Fibroblast of lung (primary cell): ENCODE measurements at regions not wholly inside any gene's neighbourhood (a gene's known extent, or its start where the extent isn't known, plus 50 kb on each side); places are given as distances from the start of the nearest gene placed in this dataset.
"Not testable (repeated sequence)": the region's sequence is repeated elsewhere in the genome, so short reads cannot be mapped to it uniquely, and the experiment has no call there.

Experiments
- DNase-seq, 2 donors: peaks; one replicate each; pipeline versions ENCODE4 v3.0.0 to v3.0.0-alpha.2; 2010; ENCODE audit warnings: low read depth in 2 of 2
- H2AFZ ChIP-seq: 2 replicates; pipeline ENCODE4 v1.5.1; 2012; ENCODE audit warnings: low read length, control low read depth, inconsistent platforms
- H3K27ac ChIP-seq: 2 replicates; pipeline ENCODE4 v1.5.1; 2011; ENCODE audit warnings: low read length, control low read depth; ENCODE audit not compliant: insufficient read depth
- H3K27me3 ChIP-seq: 2 replicates; pipeline ENCODE4 v1.5.1; 2011; ENCODE audit warnings: mild to moderate bottlenecking, low read length; ENCODE audit not compliant: control insufficient read depth, insufficient read depth
- H3K36me3 ChIP-seq: 2 replicates; pipeline ENCODE4 v1.5.1; 2011; ENCODE audit warnings: low read length; ENCODE audit not compliant: control insufficient read depth, insufficient read depth
- H3K4me1 ChIP-seq: 2 replicates; pipeline ENCODE4 v1.5.1; 2011; ENCODE audit warnings: low read length; ENCODE audit not compliant: control insufficient read depth, insufficient read depth; ENCODE audit errors: extremely low read depth
- H3K4me2 ChIP-seq: 2 replicates; pipeline ENCODE4 v1.5.1; 2011; ENCODE audit warnings: low read length, control low read depth; ENCODE audit not compliant: insufficient read depth; ENCODE audit errors: extremely low read depth
- H3K4me3 ChIP-seq, 4 experiments: fragments of 200-600 bp in 1 of 4; sonication (generic) in 1 of 4; replicated peaks in 1 of 4; 2 replicates each; pipeline ENCODE4 v1.5.1; 2011 to 2016; ENCODE audit warnings: low read length in 4 of 4, low read depth in 3 of 4, mild to moderate bottlenecking in 3 of 4, control low read depth in 2 of 4, inconsistent platforms in 1 of 4, mixed read lengths in 1 of 4; ENCODE audit not compliant: insufficient read depth in 1 of 4; ENCODE audit errors: control extremely low read depth in 1 of 4
- H3K79me2 ChIP-seq: 2 replicates; pipeline ENCODE4 v1.5.1; 2012; ENCODE audit warnings: mild to moderate bottlenecking, low read length, inconsistent platforms; ENCODE audit not compliant: control insufficient read depth, insufficient read depth
- H3K9ac ChIP-seq: 2 replicates; pipeline ENCODE4 v1.5.1; 2011; ENCODE audit warnings: mild to moderate bottlenecking, low read length, control low read depth; ENCODE audit not compliant: insufficient read depth
- H3K9me3 ChIP-seq: 2 replicates; pipeline ENCODE4 v1.5.1; 2012; ENCODE audit warnings: low read depth, low read length; ENCODE audit not compliant: control insufficient read depth, insufficient read depth
- H4K20me1 ChIP-seq: 2 replicates; pipeline ENCODE4 v1.5.1; 2011; ENCODE audit warnings: low read length; ENCODE audit not compliant: control insufficient read depth, insufficient read depth; ENCODE audit errors: extremely low read depth
- EZH2 ChIP-seq: IDR thresholded peaks from 2 replicates; pipeline ENCODE4 v1.5.1; 2012; ENCODE audit warnings: low read length, control low read depth, mild to moderate bottlenecking; ENCODE audit errors: missing control alignments
- TF ChIP-seq, protein P1 (sequence below), 2 donors: IDR thresholded peaks in 1 of 2; conservative IDR thresholded peaks in 1 of 2; 1 replicate in 1 of 2; 2 replicates in 1 of 2; pipeline ENCODE4 v1.5.1; 2011 to 2012; ENCODE audit warnings: low read length in 2 of 2, control low read depth in 1 of 2, inconsistent platforms in 1 of 2, low read depth in 1 of 2, mild to moderate bottlenecking in 1 of 2

DNA sequence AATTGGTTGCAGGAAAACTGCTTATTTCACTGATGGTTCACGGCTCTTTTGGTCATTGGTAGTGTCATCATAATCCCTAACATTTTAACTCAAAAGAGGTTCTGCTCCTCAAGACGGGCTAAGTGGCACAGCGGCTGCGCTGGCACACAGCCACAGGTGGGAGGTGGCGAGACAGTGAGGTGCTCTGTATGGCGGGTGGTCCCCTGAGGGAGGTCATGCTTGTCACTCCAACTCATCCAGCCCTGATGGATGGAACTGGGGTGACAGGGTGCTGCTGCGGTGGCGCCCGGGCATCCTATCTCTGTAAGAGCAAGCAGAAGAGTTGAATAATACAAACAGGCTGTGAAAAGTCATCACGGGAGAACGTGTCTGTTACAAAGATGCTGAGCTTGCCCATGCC, 370.2 kb downstream of the SFMBT2 start:
- Histone ChIP-seq H2AFZ (no peak overlapping the region), H3K9me3 (no peaks in the 10 kb centered on the region), H3K36me3 (no peaks in the 10 kb centered on the region), H3K4me1 (no peaks in the 10 kb centered on the region), H4K20me1 (no peaks in the 10 kb centered on the region), H3K27ac (no peak overlapping the region), H3K4me2 (no peak overlapping the region), H3K79me2 (no peaks in the 10 kb centered on the region), H3K9ac (no peak overlapping the region), H3K4me3 (no peak overlapping the region), H3K27me3 (no peaks in the 10 kb centered on the region)
- DNase-seq = no peak
- TF ChIP-seq EZH2 = no peak
- TF ChIP-seq, protein P1, sequence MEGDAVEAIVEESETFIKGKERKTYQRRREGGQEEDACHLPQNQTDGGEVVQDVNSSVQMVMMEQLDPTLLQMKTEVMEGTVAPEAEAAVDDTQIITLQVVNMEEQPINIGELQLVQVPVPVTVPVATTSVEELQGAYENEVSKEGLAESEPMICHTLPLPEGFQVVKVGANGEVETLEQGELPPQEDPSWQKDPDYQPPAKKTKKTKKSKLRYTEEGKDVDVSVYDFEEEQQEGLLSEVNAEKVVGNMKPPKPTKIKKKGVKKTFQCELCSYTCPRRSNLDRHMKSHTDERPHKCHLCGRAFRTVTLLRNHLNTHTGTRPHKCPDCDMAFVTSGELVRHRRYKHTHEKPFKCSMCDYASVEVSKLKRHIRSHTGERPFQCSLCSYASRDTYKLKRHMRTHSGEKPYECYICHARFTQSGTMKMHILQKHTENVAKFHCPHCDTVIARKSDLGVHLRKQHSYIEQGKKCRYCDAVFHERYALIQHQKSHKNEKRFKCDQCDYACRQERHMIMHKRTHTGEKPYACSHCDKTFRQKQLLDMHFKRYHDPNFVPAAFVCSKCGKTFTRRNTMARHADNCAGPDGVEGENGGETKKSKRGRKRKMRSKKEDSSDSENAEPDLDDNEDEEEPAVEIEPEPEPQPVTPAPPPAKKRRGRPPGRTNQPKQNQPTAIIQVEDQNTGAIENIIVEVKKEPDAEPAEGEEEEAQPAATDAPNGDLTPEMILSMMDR (conservative IDR thresholded peaks at IDR 0.05 in 1 of 2, IDR thresholded peaks at IDR 0.05 in 1 of 2; ENCODE audit: low read depth in 1 of 2, low read length in 2 of 2) = no peak

DNA sequence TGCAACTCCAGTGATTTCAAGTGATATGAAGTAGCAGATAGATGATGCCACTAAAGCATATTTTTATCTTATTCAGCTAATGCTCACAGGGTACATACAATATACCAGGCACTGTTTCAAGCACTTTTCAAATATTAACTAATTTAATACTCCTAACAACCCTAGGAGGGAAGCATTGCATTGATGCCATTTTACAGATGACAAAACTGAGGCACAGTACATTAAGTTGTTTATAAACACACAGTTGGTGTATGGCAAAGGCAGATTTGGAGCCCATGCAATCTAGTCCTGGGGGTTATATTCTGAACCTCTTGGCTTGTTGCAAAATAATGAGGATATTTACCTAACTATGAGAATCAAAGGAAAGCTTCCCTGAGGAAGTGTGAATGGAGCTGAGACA, 371.0 kb downstream of the SFMBT2 start:
- H3K27ac ChIP-seq = no peak overlapping the region
- H3K36me3 ChIP-seq = no peaks in the 10 kb centered on the region
- H3K4me1 ChIP-seq = no peaks in the 10 kb centered on the region
- no peak overlapping the region for H2AFZ ChIP-seq
- no peaks in the 10 kb centered on the region for H4K20me1 ChIP-seq
- H3K79me2 ChIP-seq = no peaks in the 10 kb centered on the region
- TF ChIP-seq EZH2 = no peak
- TF ChIP-seq, protein P1 (conservative IDR thresholded peaks at IDR 0.05 in 1 of 2, IDR thresholded peaks at IDR 0.05 in 1 of 2; ENCODE audit: low read depth in 1 of 2, low read length in 2 of 2) = no peak
- no peak overlapping the region for H3K4me2 ChIP-seq
- DNase-seq = no peak
- no peak overlapping the region for H3K9ac ChIP-seq
- H3K9me3 ChIP-seq = no peaks in the 10 kb centered on the region
- H3K4me3 ChIP-seq = no peak overlapping the region
- H3K27me3 ChIP-seq = no peaks in the 10 kb centered on the region

DNA sequence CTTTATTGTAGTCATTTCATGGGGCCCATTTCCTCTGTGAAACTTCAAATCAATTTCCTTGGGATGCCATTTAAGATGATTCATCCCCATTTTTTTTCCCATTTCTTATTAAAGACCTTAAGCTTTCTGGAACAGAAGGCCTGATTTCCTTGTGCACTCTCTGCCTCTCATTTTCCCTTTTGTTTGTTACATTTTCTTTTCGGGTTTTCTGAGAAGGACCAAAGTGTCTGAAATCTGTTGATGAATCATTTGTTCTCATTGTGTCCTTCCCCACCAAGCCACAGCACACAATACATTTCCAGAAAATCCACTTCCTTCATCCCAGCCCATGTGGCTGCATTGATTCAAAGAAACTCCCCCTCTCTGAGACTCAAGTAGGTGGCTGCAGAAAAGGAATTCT, 372.4 kb downstream of the SFMBT2 start:
- no peaks in the 10 kb centered on the region for H3K27me3 ChIP-seq
- no peak overlapping the region for H3K27ac ChIP-seq
- H4K20me1 ChIP-seq = no peaks in the 10 kb centered on the region
- no peaks in the 10 kb centered on the region for H3K36me3 ChIP-seq
- peak in 1 of 2 donors; percentile 29 for DNase-seq
- H3K4me1 ChIP-seq = no peaks in the 10 kb centered on the region
- H2AFZ ChIP-seq = no peak overlapping the region
- no peak overlapping the region for H3K4me3 ChIP-seq
- TF ChIP-seq, protein P1 (conservative IDR thresholded peaks at IDR 0.05 in 1 of 2, IDR thresholded peaks at IDR 0.05 in 1 of 2; ENCODE audit: low read depth in 1 of 2, low read length in 2 of 2) = no peak
- H3K79me2 ChIP-seq = no peaks in the 10 kb centered on the region
- no peak overlapping the region for H3K9ac ChIP-seq
- H3K4me2 ChIP-seq = no peak overlapping the region
- H3K9me3 ChIP-seq = no peaks in the 10 kb centered on the region

DNA sequence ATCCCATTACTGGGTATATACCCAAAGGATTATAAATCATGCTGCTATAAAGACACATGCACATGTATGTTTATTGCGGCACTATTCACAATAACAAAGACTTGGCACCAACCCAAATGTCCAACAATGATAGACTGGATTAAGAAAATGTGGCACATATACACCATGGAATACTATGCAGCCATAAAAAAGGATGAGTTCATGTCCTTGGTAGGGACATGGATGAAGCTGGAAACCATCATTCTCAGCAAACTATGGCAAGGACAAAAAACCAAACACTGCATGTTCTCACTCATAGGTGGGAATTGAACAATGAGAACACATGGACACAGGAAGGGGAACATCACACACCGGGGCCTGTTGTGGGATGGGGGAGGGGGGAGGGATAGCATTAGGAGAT, 373.4 kb downstream of the SFMBT2 start:
- H2AFZ ChIP-seq, H3K27ac ChIP-seq, H3K9me3 ChIP-seq, H3K4me2 ChIP-seq, H3K4me3 ChIP-seq, H3K4me1 ChIP-seq, H3K36me3 ChIP-seq, H4K20me1 ChIP-seq, H3K79me2 ChIP-seq, H3K9ac ChIP-seq, H3K27me3 ChIP-seq, DNase-seq: not testable (repeated sequence)
